Ovary (tissue), 3 donors: ENCODE measurements at regions not wholly inside any gene's neighbourhood (a gene's known extent, or its start where the extent isn't known, plus 50 kb on each side); places are given as distances from the start of the nearest gene placed in this dataset.

ENCODE experiments used
- CTCF ChIP-seq, 3 donors: fragments of 450-650 bp in 2 of 3; fragments of 200-600 bp in 1 of 3; IDR thresholded peaks; one replicate each; pipeline versions ENCODE4 v1.5.1 to v1.8.0; 2016 to 2022; ENCODE audit warnings: antibody characterized with exemption in 3 of 3, mild to moderate bottlenecking in 1 of 3
- POLR2A ChIP-seq: fragments of 450-650 bp; IDR thresholded peaks from one replicate; pipeline ENCODE4 v1.6.1; 2017; ENCODE audit warnings: antibody characterized with exemption, mild to moderate bottlenecking, moderate library complexity
- donor health status: DM: no; HTN: no; CAD: no.

GRCh38 chrX:125103693-125104092, 216.0 kb upstream of the TEX13C start:
- TF ChIP-seq POLR2A (no peak), CTCF (IDR thresholded peaks at IDR 0.05) (no peak)
